ENCODE measurements at regions not wholly inside any gene's neighbourhood (a gene's known extent, or its start where the extent isn't known, plus 50 kb on each side); places are given as distances from the start of the nearest gene placed in this dataset.
"Not testable (repeated sequence)": the region's sequence is repeated elsewhere in the genome, so short reads cannot be mapped to it uniquely, and the experiment has no call there.

DNA sequence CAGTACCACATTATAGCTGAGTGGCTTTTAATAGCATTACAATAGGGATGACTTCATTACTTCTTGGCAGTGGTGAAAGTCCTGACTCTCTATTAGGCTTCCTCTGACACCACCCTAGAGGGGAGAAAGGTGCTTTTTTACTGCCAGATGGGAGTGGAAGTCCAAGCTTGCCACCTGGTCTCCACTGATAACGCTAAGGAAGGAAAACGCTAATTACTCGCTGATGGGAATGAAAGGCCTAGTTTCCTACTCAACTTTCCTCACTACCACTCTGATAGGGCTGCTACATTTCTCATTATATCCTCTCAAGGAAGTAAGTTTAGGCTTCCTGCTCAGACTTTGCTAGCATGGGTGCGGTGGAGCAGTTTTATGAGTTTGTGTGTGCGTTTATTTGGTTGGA is 62.3 kb upstream of the PAGE3 start:
- H3K27ac Mint-ChIP-seq, result no peak overlapping the region

DNA sequence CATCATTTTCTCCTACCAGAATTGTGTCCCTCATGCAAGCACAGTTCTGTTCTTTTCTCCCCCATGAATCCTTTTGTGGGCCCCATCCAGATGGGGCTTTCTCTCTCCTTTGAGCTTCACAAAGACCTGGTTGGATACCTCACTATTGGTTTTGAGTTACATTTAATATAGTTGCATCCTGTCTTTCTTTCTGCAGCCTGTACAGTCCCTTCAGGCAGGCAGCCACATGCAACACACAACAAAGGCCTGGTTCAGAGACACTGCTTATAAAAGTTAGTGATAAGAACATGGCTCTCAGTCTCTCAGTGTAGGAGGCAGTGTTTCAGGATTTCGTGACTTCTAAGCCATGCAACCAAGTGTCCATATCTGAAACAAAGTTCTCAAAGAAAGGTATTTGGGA is 70.6 kb upstream of the PAGE3 start:
- no peak for ATAC-seq
- no peaks in the 10 kb centered on the region for H3K36me3 Mint-ChIP-seq
- DNase-seq (ENCODE audit: low spot score in 2 of 2), result no peak
- peak overlapping the region in 1 of 2 donors; percentile 11 for H3K27ac Mint-ChIP-seq
- no peaks in the 10 kb centered on the region for H3K9me3 Mint-ChIP-seq

More for the DNA sequence above, 62.3 kb upstream of the PAGE3 start:
- ATAC-seq (no peak), DNase-seq (ENCODE audit: low spot score in 2 of 2) (no peak)
- Mint-ChIP-seq H3K9me3 (no peaks in the 10 kb centered on the region), H3K36me3 (peaks cover 0 to 8% of the 10 kb centered on the region in 2 donors)

DNA sequence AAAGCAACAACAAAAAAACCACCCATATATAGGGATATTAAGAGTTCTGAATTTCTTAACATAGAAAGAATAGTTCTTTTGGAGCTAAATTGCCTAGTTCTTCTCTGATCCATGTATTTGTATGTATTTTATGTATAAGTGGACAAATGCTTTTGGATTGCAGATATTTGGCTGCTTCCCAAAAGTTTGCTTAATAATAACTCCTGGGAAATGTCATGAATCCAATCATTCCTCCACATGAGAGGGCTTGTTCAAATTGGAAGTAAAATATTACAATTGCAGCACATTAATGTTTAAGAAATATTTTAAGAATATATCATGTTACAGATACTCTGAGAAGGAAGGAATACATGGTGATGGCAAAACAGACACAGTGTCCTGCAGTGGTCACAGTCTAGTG is 71.5 kb upstream of the PAGE3 start:
- no peak for DNase-seq (ENCODE audit: low spot score in 2 of 2)
- Mint-ChIP-seq H3K36me3 (no peaks in the 10 kb centered on the region), H3K9me3 (no peaks in the 10 kb centered on the region), H3K27ac (no peak overlapping the region)
- no peak for ATAC-seq

DNA sequence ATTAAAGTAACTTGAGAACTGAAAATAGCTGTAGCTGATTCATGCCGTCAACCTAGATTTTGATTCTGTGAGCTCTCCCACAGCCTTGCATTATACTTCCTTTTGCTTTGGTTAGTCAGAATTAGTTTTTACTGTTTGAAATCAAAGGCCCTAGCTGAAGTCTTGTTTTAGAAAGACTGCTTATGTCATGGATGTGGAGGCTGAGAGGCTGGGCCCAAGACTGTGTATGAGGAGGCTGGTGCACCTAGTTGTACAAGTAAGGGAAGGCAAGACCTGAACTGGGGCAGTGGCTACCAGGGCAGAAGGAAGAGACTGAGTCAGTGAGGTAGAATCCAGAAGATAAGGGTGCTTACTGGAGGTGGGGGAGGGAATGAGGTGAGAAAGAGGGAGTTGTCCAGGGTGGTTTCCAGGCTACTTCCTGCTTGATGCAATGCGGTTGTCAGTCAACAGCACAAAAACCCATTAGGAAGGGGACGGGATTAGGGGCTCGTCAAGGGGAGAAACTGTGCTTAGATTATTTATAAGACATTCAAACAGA is 76.2 kb upstream of the PAGE3 start:
- H3K9me3 Mint-ChIP-seq, result no peaks in the 10 kb centered on the region
- H3K36me3 Mint-ChIP-seq, result no peaks in the 10 kb centered on the region
- no peak for ATAC-seq
- H3K27ac Mint-ChIP-seq, result peak overlapping the region; percentile 65 to 67
- no peak for DNase-seq (ENCODE audit: low spot score in 2 of 2)

DNA sequence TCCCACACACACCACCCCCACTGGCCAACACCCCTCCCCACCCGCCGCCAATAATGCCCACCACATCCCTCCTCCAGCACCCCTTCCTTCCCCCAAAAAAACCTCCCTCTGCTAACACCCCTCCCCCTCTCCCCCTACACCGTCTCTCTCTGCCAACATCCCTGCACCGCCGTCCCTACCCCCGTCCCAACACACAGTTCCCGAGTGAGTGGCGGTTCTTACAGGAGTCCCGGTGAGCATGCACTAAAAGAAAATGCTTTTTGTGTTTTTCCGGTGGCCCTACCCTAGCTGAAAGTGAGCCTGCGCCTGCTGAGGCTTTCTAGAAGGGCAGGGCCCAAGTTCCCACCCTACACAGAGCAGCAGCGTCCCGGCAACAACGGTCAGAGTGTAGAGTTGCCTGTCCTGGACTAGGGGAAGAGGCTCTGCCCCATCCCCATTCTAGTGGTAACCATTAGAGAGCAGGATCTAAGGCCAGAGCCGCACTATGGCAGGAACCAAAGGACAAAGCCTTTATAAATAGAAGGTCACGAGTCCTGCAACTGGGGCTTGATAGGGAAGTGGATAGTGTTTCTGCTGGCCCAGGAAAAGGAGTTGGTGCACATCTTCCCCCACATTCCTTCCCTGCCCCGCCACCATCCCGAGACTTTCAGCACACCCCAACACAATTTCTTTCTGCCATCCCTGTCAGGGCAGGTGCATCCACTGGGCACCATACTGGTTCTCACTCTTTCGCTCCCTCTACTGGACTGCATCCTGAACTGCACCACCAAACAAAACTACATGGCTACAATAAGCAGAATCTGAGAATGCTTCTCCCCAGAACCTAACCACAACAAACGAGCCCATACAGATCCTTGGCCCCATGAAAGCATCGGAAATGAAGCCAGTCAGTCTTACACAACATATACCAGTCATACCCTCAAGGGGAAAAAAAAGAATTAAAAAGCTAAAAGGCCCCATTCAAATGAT is 78.1 kb upstream of the PAGE3 start:
- ATAC-seq (peak; percentile 46 to 94), DNase-seq (ENCODE audit: low spot score in 2 of 2) (peak in 1 of 2 donors; percentile 36)
- Mint-ChIP-seq H3K9me3 (no peaks in the 10 kb centered on the region), H3K36me3 (no peaks in the 10 kb centered on the region), H3K27ac (no peak overlapping the region)

DNA sequence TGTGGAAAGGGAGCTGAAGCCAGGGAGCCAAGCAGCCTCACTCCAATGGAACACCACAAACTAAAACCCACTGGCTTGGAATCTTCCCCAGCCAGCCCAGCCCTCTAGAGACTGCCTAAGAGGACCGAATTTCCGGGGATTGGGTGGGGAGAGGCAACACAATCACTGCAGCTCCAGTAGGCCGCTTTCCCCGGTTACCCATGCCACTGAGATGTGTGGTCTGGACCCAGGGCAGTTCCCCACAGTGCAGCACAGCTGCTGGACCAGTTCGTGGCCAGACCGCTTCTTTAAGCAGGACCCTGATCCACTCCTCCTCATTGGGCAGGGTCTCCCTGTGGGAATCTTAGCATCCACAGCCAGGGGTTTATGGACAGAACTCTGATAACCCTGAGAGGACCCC is 91.9 kb upstream of the PAGE3 start:
- Mint-ChIP-seq H3K27ac (no peak overlapping the region), H3K36me3 (peaks cover 6 to 18% of the 10 kb centered on the region in 2 donors), H3K9me3 (peaks cover 11 to 15% of the 10 kb centered on the region in 2 donors)
- no peak for DNase-seq (ENCODE audit: low spot score in 2 of 2)
- ATAC-seq, result no peak

DNA sequence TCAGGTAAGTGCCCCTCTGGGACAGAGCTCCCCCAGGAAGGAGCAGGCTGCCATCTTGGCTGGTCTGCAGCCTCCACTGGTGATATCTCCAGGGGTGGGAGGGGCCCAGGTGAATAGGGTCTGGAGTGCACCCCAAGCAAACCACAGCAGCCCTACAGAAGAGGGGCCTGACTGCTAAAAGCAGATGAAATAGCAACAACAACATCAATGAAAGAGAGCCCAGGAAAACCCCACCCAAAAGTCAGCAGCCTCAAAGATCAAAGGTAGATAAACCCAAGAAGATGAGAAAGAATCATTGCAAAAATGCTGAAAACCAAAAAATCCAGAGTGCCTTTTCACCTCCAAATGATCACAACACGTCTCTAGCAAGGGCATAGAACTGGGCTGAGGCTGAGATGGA is 92.5 kb upstream of the PAGE3 start:
- ATAC-seq (no peak), DNase-seq (ENCODE audit: low spot score in 2 of 2) (no peak)
- Mint-ChIP-seq H3K27ac (no peak overlapping the region), H3K9me3 (peaks cover 11 to 15% of the 10 kb centered on the region in 2 donors), H3K36me3 (peaks cover 6 to 21% of the 10 kb centered on the region in 2 donors)

DNA sequence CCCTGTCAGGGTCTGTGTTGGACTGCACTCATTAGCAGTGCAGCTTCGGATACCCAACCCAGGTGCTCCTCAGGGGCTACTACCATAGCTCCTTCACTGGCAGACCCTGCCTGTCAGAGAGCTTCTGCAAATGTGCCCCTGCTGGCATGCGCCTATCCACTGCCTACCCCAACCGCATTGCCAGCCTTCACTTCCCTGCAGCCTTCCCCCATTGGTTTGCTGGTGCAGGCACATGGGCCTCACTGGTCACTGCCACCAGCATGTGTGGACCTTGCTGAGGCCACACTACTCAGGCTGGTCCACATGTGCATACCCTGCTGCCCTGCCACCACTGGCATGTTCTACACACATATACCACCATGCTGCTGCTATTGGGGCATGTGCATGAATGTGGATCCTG is 72.5 kb upstream of the MAGEH1 start:
- Mint-ChIP-seq H3K27ac (no peak overlapping the region), H3K9me3 (peaks cover 9 to 10% of the 10 kb centered on the region in 2 donors), H3K36me3 (peaks cover 6 to 10% of the 10 kb centered on the region in 2 donors)
- ATAC-seq (no peak), DNase-seq (ENCODE audit: low spot score in 2 of 2) (no peak)

DNA sequence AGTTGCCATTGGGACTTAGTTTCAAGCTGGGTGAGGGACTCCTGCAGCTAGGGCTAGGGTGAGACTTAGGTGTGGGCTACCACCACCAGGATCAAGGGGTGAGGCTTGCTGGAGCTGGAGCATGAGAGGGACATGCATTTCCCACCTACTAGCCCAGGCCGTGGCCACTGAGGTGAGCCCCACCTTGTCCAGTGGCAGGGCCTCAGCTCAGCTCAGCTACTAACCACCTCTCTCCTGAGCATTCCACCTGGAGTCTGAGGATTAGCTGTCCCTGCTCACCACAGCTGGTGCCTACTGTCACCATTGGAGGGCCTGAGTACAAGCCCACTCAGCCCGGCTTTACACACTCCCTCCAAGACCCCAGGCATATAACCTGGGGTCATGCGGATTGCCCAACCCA is 62.6 kb upstream of the MAGEH1 start:
- peaks cover 15 to 29% of the 10 kb centered on the region in 2 donors for H3K9me3 Mint-ChIP-seq
- peaks cover 7 to 13% of the 10 kb centered on the region in 2 donors for H3K36me3 Mint-ChIP-seq
- no peak overlapping the region for H3K27ac Mint-ChIP-seq
- DNase-seq (ENCODE audit: low spot score in 2 of 2) (no peak), ATAC-seq (no peak)

DNA sequence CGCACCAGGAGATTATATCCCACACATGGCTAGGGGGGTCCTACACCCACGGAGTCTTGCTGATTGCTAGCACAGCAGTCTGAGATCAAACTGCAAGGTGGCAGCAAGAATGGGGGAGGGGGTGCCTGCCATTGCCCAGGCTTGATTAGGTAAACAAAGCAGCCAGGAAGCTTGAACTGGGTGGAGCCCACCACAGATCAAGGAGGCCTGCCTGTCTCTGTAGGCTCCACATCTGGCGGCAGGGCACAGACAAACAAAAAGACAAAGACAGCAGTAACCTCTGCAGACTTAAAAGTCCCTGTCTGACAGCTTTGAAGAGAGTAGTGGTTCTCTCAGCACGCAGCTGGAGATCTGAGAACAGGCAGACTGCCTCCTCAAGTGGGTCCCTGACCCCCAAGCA is 55.1 kb upstream of the MAGEH1 start:
- not testable (repeated sequence) for ATAC-seq; H3K36me3 Mint-ChIP-seq; H3K9me3 Mint-ChIP-seq; DNase-seq (ENCODE audit: low spot score in 2 of 2); H3K27ac Mint-ChIP-seq
